Hepatocyte (in vitro differentiated cells): ENCODE measurements at regions not wholly inside any gene's neighbourhood (a gene's known extent, or its start where the extent isn't known, plus 50 kb on each side); places are given as distances from the start of the nearest gene placed in this dataset.

Experiments
- DNase-seq: peaks from one replicate; pipeline ENCODE4 v3.0.0-alpha.2; 2016; ENCODE audit warnings: low spot score
- H2AFZ ChIP-seq: fragments of 200-600 bp; sonication (generic); 2 replicates; pipeline ENCODE4 v1.6.0; 2016; ENCODE audit warnings: antibody characterized with exemption, mild to moderate bottlenecking
- H3K27ac ChIP-seq: fragments of 200-600 bp; sonication (generic); 2 replicates; pipeline ENCODE4 v1.5.1; 2016; ENCODE audit warnings: mild to moderate bottlenecking
- H3K27me3 ChIP-seq: fragments of 200-600 bp; sonication (generic); 2 replicates; pipeline ENCODE4 v1.6.1; 2016
- H3K36me3 ChIP-seq: fragments of 200-600 bp; sonication (generic); replicated peaks from 2 replicates; pipeline ENCODE4 v1.5.1; 2016; ENCODE audit warnings: low read depth; ENCODE audit not compliant: insufficient read depth
- H3K4me1 ChIP-seq: fragments of 200-600 bp; sonication (generic); 2 replicates; pipeline ENCODE4 v1.5.1; 2016; ENCODE audit warnings: mild to moderate bottlenecking, moderate library complexity; ENCODE audit not compliant: insufficient read depth
- H3K4me2 ChIP-seq: fragments of 200-600 bp; sonication (generic); 2 replicates; pipeline ENCODE4 v1.6.0; 2016
- H3K4me3 ChIP-seq: fragments of 200-600 bp; sonication (generic); 2 replicates; pipeline ENCODE4 v1.5.1; 2016; ENCODE audit warnings: mild to moderate bottlenecking
- H3K79me2 ChIP-seq: fragments of 200-600 bp; sonication (generic); 2 replicates; pipeline ENCODE4 v1.6.0; 2017; ENCODE audit warnings: mild to moderate bottlenecking
- H3K9me2 ChIP-seq: fragments of 200-600 bp; sonication (generic); replicated peaks from 2 replicates; pipeline ENCODE4 v1.6.0; 2017; ENCODE audit warnings: mild to moderate bottlenecking; ENCODE audit not compliant: insufficient read depth
- H3K9me3 ChIP-seq: fragments of 200-600 bp; sonication (generic); 2 replicates; pipeline ENCODE4 v1.5.1; 2016; ENCODE audit warnings: low read depth, mild to moderate bottlenecking
- H4K20me1 ChIP-seq: fragments of 200-600 bp; sonication (generic); 2 replicates; pipeline ENCODE4 v1.6.0; 2016; ENCODE audit warnings: mild to moderate bottlenecking; ENCODE audit not compliant: insufficient read depth, poor library complexity, severe bottlenecking
- EZH2 ChIP-seq: fragments of 200-600 bp; sonication (generic); IDR thresholded peaks from 2 replicates; pipeline ENCODE4 v1.6.1; 2016; ENCODE audit warnings: antibody characterized with exemption, mild to moderate bottlenecking, borderline replicate concordance
- EZH2phosphoT487 ChIP-seq: fragments of 200-600 bp; sonication (generic); IDR thresholded peaks from one replicate; pipeline ENCODE4 v1.6.1; 2018; ENCODE audit warnings: antibody characterized with exemption, mild to moderate bottlenecking, low read depth, moderate library complexity; ENCODE audit not compliant: unreplicated experiment, severe bottlenecking
- WGBS: methylation state at CpG from one replicate; pipeline ENCODE4 v1.1.6; 2016; ENCODE audit warnings: low lambda C conversion rate; ENCODE audit errors: missing lambda C conversion rate; 5-methylcytosine and 5-hydroxymethylcytosine counted together
- TF ChIP-seq, protein P1 (sequence below): fragments of 200-600 bp; sonication (generic); IDR thresholded peaks from 2 replicates; pipeline ENCODE4 v1.5.1; 2016; ENCODE audit warnings: antibody characterized with exemption, mild to moderate bottlenecking; ENCODE audit not compliant: poor library complexity

DNA sequence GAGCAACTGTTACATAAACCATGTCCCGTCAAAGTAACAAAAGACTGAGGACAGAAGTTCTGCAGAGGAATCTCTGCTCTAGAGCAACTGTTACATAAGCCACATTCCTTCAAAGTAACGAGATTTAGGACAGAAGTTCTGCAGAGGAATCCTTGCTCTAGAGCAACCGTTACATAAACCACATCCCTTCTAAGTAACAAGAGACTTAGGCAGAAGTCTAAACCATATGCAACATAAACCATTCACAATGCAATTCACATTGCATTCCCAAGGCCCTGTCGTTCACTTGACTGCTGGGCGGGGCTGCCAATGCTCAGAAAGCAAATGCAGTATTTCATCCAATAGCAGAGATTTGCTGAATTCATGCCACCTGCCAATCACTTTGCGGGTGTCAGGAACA is 124.4 kb upstream of the PUDP start:
- TF ChIP-seq EZH2 (no peak), EZH2phosphoT487 (no peak)
- TF ChIP-seq, protein P1, sequence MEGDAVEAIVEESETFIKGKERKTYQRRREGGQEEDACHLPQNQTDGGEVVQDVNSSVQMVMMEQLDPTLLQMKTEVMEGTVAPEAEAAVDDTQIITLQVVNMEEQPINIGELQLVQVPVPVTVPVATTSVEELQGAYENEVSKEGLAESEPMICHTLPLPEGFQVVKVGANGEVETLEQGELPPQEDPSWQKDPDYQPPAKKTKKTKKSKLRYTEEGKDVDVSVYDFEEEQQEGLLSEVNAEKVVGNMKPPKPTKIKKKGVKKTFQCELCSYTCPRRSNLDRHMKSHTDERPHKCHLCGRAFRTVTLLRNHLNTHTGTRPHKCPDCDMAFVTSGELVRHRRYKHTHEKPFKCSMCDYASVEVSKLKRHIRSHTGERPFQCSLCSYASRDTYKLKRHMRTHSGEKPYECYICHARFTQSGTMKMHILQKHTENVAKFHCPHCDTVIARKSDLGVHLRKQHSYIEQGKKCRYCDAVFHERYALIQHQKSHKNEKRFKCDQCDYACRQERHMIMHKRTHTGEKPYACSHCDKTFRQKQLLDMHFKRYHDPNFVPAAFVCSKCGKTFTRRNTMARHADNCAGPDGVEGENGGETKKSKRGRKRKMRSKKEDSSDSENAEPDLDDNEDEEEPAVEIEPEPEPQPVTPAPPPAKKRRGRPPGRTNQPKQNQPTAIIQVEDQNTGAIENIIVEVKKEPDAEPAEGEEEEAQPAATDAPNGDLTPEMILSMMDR, result no peak
- Histone ChIP-seq H2AFZ (no peak overlapping the region), H3K27me3 (no peaks in the 10 kb centered on the region), H3K9me2 (no peaks in the 10 kb centered on the region), H4K20me1 (no peaks in the 10 kb centered on the region), H3K79me2 (no peaks in the 10 kb centered on the region), H3K4me3 (no peak overlapping the region), H3K9me3 (no peaks in the 10 kb centered on the region), H3K36me3 (no peaks in the 10 kb centered on the region), H3K27ac (no peak overlapping the region), H3K4me2 (no peak overlapping the region), H3K4me1 (peaks cover 3% of the 10 kb centered on the region)
- no peak for DNase-seq
- 53% methylated on average over 6 of the region's 6 CpGs for WGBS

DNA sequence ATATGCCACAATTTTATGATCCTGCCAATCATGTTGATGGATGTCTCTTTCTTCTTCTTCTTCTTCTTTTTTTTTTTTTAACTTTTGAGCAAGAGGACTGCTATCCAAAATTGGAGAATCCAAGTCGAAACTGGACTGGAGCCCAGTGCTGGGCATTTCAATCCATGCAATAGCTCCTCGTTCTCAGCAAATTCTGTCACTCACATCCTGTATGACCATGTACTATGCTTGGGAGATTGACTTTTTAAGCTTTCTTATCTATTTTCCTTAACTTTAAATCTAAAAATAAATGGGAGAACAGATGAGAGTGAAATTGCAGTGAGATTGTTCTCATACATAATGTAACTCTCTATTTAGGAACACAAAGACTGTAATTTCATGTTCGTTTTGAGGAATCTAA is 123.0 kb upstream of the PUDP start:
- Histone ChIP-seq H3K4me1 (peaks cover 3% of the 10 kb centered on the region), H3K27ac (no peak overlapping the region), H3K36me3 (no peaks in the 10 kb centered on the region), H3K27me3 (no peaks in the 10 kb centered on the region), H4K20me1 (no peaks in the 10 kb centered on the region), H3K4me3 (no peak overlapping the region), H3K79me2 (no peaks in the 10 kb centered on the region), H3K9me2 (no peaks in the 10 kb centered on the region), H3K9me3 (no peaks in the 10 kb centered on the region), H2AFZ (no peak overlapping the region), H3K4me2 (no peak overlapping the region)
- TF ChIP-seq EZH2phosphoT487 (no peak), EZH2 (no peak)
- TF ChIP-seq, protein P1, result no peak
- DNase-seq, result no peak
- 63% methylated on average over 3 of the region's 3 CpGs for WGBS

DNA sequence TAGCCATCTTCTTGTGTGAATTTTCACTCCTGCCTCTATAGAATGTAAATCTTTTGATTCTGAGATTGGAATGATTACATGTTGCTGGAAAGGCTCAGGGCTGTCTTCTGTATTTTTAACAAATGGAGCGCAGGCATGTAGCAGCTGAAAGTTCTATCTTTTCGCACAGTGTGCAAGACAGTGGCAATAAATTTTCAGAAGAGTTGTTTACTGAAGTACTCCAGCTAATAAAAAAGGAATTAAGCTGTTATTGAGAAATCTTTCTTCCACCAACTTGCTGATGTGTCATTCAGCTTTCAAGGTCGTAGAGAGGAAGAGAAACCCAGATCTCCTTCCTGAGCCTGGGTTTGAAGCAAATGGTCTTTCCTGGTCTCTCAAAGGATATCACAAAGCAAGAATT is 122.0 kb upstream of the PUDP start:
- Histone ChIP-seq H3K4me3 (no peak overlapping the region), H4K20me1 (no peaks in the 10 kb centered on the region), H2AFZ (no peak overlapping the region), H3K9me2 (no peaks in the 10 kb centered on the region), H3K4me1 (peaks cover 3% of the 10 kb centered on the region), H3K4me2 (no peak overlapping the region), H3K9me3 (no peaks in the 10 kb centered on the region), H3K79me2 (no peaks in the 10 kb centered on the region), H3K27me3 (no peaks in the 10 kb centered on the region), H3K27ac (no peak overlapping the region), H3K36me3 (no peaks in the 10 kb centered on the region)
- DNase-seq, result no peak
- TF ChIP-seq EZH2, result no peak
- TF ChIP-seq, protein P1, result no peak
- no peak for TF ChIP-seq EZH2phosphoT487
- WGBS, result 63% methylated on average over 3 of the region's 3 CpGs

DNA sequence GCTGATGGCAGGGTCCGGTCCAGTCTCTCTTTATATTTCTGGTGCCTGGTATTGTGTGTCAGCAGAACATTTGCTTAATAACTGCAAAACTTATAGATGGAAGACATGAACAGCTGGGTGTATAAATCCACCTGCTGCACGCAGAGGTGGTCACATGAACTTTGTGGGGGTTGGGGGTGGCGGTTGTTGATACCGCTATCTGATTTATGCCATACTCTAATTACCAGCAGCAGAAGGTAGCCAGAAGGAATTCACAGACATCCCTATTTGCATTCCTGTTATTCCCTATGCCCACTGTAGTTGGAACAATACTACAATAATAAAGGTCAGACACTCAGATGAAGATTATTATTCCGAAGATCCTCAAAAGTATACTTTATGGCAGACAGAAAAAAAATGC is 121.6 kb upstream of the PUDP start:
- WGBS, result 81% methylated on average over 5 of the region's 5 CpGs
- Histone ChIP-seq H2AFZ (no peak overlapping the region), H3K9me2 (no peaks in the 10 kb centered on the region), H3K27ac (no peak overlapping the region), H3K4me3 (no peak overlapping the region), H3K79me2 (no peaks in the 10 kb centered on the region), H3K27me3 (no peaks in the 10 kb centered on the region), H3K36me3 (no peaks in the 10 kb centered on the region), H3K4me2 (no peak overlapping the region), H3K4me1 (peaks cover 3% of the 10 kb centered on the region), H3K9me3 (no peaks in the 10 kb centered on the region), H4K20me1 (no peaks in the 10 kb centered on the region)
- TF ChIP-seq, protein P1, result no peak
- no peak for TF ChIP-seq EZH2
- TF ChIP-seq EZH2phosphoT487, result no peak
- DNase-seq, result no peak
